RKO (cell line): ENCODE measurements at regions not wholly inside any gene's neighbourhood (a gene's known extent, or its start where the extent isn't known, plus 50 kb on each side); places are given as distances from the start of the nearest gene placed in this dataset.
"Not testable (repeated sequence)": the region's sequence is repeated elsewhere in the genome, so short reads cannot be mapped to it uniquely, and the experiment has no call there.

Experiments
- DNase-seq: peaks from one replicate; pipeline ENCODE4 v3.0.0-alpha.2; 2016; ENCODE audit warnings: low spot score

DNA sequence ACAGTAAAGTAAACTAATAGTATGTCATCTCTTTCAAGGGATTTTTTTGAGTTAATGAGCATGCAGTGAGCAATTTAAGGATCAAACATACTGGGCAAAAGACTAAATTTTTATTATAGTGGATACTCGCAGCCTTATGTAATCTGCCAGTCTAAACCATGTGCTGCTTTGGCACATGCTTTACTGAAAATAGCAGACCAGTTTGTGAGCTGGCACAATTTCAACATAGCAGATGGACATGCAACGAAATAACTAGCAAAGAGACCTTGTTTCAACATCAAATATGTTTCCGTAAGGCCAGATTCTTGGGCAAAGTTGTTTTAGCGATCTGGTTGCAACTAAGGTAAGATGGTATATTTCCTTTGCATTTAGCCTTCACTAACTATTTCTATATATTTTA, 807.3 kb downstream of the NR4A2 start:
- no peak for DNase-seq

DNA sequence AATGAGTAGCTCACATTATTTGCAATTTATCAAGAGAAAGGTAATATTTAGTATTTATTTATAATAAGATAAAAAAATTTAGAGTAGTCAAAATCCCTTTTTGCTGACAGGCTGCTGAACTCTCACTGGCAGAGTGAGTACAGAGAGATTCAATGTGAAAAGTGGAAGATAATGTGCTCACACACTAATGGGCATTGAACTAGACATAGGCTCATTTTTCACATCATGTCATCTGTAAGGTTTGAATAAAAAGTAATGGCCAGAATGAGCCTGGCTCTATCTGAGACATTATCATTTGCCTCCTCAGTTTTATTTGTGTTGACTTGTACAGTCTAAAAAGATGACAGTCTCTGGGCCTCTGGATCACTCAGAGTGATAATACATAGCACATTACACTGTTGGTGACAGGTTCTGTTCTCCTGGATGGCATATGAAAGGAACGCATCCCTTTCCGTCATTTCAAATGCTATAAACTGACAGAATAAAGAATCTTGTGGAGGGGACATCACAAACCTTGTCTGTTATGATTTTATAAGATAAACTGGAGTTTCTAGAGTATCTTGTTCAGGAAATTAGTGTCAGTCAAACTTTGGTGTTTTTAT, 812.9 kb downstream of the NR4A2 start:
- DNase-seq = no peak

DNA sequence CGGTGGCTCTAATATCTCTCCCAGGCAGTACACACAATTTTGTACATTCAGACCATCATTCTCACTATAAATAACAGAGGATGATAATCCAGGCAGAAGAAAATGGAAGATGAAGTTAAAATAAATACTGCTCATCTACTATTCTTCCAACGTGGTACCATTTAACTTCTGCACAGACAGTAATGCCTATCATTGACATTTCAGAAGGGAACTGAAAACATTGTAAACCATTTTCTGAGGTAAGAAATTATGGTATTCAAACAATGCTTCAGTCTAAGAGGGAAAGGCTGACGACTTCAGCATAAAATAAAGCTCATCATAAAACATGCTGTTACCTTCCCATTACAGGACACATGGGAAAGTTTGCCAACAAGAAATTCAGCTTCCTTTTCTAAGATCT, 814.4 kb downstream of the NR4A2 start:
- no peak for DNase-seq

DNA sequence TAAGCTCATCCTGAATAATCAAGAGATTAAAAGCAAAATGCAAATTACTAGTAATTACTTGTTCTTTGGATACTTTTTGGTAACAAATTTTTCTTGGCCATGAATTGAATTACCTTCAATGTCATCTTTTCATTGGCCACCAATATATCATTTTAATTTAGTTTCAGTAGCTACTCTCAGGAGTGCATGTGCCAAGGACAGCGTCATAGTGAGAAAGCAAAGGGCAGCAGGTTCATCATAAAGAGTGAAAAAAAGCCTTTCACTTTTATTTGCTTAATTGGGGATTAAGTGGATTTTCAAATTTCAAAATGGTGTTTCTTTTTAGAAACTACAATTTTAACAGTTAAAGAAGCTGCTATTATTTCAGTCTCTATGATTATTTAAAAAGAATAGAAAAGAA, 815.2 kb downstream of the NR4A2 start:
- no peak for DNase-seq

DNA sequence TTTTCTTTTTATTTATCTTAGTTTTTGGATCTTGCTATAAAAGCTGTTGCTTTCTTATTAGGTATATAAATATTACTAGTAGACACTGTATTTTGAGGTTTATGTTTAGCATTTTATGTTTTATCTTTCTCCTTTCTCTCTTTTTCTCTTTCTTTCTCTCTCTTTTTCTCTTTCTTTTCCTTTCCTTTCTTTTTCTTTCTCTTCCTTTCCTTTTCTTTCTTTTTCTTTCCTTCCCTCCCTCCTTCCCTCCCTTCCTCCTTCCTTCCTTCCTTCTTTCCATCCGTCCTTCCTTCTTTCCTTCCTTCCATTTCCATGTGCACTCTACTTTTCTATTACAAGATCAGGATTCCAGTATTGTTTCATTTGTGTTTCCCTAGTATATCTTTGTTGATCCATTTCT, 814.8 kb downstream of the KCNJ3 start:
- no peak for DNase-seq

DNA sequence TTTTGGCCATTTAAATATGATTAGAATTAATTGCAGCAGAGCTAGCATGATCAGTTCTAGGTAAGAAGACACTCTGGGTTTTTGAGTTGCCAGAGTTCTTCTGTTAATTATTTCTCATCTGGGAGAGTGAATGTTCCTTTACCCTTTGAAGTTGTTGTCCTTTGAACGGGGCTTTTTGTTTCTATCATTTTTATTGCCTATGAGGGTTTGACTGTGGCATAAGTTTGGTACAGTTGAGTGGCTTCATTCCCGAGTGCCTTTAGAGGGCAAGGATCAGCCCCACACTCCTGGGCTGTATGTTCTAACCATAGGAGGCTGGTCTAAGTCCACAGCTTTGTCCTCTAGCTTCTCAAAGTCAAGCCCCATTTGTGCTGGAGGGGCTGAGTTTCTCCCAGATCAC, 804.3 kb downstream of the KCNJ3 start:
- no peak for DNase-seq

DNA sequence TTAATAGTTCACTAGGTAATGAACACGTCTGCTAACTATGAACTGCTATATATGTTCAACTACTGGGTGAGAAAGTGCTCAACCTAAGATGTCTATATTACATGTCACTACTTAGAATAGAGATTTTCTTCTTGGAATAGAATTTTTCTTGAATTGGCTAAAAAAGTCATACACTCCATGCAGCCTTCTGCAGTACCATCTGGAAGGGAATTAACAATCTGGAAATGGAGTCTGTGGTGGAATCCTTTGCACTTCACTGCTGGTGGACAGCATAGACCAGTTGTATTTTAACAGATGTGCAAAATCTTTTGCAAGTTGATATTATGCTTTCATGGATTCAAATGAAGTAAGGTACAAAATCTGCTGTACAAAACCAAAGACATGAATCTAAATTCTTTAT, 799.6 kb downstream of the KCNJ3 start:
- DNase-seq = no peak

DNA sequence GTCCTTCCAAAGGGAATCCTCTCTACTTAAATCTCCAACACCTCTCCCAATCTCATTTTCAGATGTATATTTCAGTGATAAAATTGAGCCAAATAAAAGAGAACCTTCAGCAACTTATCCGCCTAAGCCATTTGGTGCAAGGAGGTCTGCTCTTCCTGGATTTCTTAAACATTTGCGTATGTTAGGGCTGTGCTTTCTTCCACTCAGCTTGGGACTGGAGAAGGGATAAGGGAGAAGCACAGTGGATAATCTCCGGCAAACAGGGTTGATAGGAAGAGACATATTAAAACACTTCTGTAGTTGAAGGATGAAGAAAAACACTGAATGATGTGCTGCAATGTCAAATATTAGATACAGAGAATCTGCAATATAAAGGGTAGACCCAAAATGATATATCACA, 796.2 kb downstream of the KCNJ3 start:
- no peak for DNase-seq

DNA sequence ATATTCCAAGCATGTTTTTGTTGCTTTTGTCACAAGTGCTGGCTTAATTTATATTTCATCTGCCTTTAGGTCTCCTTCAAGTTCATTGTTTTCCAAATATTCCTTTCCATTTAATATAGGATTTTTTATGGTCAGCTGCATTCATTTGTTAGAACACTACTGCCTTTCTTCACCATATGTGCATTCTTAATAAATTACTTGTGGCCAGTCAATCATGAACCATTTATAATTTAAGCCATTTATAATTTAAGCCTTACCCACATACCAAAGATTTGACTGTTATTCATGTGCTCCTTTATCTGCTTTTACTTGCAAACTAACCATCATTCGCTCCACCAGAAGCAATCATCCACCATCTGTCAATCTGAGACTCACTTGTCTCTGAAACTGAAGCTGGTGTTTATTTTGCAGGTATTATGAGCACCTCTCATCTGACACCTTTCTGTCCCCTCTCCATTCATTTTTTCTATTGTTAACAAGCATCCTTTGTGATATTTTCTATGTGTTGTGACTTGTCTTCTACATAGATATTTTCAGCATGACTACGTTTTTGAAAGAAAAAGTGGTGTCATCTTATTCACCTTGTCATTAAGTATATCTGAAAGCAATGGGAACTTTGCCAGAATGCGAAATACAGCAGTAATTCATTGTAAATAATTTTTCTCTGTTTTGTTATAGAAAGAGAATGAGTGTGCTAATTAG, 786.8 kb downstream of the KCNJ3 start:
- no peak for DNase-seq

DNA sequence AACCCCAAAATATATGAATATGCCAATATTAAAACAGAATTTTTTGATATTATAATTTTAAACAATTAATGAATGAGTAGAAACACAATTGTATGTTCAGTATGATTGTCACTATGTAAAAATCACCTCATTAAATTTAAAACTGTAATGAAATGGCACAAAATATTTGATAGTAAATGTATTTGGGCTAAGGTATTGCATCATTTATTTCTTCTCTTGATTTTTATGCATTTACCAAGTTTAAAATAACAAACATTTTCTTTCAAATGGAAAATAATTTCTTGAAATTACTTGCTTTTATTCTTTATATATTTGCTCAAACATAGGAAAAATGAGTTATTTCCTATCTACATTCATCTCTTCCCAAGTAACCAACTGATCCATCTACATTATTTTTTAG, 782.6 kb downstream of the KCNJ3 start:
- DNase-seq = no peak

DNA sequence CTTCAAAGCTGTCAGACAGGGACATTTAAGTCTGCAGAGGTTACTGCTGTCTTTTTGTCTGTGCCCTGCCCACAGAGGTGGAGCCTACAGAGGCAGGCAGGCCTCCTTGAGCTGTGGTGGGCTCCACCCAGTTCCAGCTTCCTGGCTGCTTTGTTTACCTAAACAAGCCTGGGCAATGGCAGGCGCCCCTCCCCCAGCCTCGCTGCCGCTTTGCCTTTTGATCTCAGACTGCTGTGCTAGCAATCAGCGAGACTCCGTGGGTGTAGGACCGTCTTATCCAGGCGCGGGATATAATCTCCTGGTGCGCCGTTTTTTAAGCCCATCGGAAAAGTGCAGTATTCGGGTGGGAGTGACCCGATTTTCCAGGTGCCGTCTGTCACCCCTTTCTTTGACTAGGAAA, 773.5 kb downstream of the KCNJ3 start:
- not testable (repeated sequence) for DNase-seq

DNA sequence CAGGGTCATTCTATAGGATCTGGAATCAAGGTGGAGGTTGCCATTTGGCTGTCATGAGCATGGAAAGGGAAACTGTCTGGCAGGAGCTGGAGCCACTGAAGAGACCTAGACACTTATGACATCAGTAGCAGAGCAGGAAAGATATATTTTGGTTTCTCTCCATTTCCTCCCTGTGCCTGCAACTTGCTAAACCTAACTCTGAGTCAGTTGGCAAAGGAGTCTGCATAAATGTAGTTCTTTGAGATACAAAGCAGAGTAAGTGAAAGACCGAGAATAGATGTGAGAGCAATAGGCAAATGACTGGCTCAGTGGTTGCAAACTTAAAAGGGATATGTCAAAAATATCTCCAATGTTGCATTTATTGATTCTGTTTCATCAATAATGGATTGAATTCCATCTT, 757.7 kb downstream of the KCNJ3 start:
- no peak for DNase-seq

DNA sequence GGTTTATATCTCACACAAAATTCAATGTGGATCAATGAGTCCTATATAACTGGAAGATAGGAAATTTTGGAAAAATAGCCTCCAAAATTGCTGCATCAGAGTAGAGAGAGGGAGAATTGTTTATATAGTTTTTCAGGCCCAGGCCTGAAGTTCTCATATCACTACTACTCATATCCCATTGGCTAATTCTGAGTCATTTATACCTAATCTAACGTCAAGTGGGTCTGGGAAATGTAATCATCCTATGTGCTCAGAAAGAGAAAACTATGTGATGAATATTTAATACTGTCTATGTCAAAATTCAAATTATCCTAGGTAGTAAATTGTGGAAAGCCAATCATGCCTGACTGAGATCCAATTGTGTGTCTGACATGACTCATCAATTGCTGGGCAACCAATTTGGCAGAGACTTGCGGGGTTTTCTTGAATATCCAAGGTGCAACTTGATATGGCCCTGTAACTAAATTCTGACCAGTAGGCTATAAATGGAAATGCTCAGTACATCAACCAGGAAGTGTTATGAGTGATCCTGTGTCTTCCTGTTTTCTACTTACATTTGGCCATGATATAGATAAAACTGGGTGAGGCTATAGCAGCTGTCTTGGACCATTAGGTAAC, 744.4 kb downstream of the KCNJ3 start:
- DNase-seq = peak; percentile 57

DNA sequence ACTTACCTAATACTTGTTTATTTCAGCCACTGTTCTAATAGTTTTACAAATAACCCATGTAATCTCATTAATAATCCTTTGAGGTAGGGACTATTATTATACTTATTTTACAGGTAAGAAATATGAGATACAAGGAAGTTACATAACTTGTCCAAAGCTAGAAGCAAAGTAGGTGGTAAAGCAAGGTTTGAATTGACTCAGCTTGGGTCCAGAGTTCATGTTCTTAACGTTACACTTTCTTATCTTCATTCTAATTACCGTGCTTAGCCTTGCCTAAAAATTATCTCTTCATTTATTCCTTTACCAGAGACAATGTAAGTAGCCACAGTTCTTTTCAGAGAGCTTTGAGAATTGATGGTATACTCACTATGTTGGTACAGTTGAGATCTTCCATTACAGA, 743.6 kb downstream of the KCNJ3 start:
- no peak for DNase-seq

DNA sequence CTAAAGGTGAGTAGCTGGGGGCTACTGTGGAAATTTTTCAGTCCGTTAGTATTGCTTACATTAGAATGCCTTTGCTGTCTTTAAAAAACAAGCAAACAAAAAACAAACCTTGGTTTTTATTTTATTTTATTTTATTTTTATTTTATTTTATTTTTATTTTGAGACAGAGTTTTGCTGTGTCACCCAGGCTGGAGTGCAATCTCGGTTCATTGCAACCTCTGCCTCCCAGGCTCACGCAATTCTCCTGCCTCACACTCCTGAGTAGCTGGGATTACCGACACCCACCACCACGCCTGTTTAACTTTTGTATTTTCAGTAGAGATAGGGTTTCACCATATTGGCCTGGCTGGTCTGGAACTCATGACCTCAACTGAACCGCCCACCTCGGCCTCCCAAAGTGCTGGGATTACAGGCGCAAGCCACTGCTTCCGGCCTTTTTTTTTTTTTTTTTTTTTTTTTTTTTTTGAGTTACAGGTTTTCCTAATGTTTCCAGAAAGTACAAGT, 732.6 kb downstream of the KCNJ3 start:
- no peak for DNase-seq

DNA sequence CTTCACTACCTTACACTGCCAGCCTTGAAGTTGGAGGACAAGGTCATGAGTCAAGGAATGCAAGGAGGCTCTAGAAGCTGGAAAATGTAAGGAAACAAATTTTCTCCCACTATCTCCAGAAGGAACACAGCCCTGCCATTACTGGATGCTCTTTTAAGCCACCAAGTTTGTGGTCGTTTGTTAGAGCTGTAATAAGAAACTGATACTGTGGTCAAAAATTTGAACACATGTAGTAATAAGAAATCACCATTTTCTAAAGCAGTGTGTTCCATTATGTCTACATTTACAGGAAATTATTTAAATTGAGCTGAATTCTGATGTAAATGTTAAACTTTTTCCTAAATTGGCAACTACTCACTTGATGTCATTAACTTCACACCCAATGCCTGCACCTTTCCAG, 729.0 kb downstream of the KCNJ3 start:
- DNase-seq = no peak

DNA sequence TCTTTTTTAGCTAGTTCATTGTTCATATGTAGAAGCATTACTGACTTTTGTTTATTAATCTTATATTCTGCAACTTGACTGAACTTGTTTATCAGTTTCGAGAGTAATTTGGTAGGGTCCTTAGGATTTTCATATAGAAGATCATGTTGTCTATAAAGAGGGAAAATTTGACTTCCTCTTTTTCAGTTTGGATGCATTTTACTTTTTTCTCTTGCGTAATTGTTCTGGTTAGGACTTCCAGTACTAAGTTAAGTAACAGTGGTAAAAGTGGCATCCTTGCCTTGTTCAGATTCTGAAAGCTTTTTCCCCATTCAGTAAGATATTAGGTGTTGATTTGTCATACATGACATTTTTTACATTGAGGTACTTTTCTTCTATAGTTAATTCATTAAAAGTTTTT, 726.0 kb downstream of the KCNJ3 start:
- DNase-seq = no peak

DNA sequence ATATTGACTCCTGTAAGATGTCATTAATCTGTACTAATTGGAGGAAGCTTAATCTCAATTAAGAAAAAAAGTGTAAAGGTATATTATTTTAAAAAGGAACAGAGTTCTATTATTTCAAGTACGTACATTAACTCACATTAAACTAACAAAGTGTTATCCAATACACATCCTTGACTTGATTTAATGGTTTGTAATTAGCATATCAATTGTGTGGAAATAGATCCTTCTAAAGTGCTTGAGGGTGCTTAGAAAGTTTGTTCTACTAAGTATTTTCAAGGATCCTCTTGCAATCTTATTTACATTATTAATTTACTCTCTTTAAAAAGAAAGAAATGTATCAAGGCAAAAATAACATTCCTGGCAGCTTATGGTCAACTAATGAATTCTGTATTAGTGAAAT, 720.3 kb downstream of the KCNJ3 start:
- DNase-seq = no peak

DNA sequence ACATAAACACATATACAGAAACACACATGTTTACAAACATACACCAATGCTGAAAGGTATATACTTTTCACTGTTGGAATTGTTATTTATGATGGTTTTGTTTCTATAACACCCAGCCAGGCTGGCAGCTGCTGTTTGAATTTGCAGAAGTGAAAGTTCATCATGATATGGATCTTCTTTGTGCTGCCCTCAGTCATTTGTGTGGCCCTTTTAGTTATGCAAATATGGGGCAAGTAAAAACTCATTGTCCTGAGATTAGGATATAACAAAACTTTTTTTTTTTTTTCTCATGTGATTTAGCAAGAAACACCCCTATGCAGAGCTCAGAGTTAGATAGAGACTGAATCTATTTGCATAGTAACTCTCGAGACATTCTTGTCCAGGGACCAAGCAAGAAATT, 714.1 kb downstream of the KCNJ3 start:
- no peak for DNase-seq

DNA sequence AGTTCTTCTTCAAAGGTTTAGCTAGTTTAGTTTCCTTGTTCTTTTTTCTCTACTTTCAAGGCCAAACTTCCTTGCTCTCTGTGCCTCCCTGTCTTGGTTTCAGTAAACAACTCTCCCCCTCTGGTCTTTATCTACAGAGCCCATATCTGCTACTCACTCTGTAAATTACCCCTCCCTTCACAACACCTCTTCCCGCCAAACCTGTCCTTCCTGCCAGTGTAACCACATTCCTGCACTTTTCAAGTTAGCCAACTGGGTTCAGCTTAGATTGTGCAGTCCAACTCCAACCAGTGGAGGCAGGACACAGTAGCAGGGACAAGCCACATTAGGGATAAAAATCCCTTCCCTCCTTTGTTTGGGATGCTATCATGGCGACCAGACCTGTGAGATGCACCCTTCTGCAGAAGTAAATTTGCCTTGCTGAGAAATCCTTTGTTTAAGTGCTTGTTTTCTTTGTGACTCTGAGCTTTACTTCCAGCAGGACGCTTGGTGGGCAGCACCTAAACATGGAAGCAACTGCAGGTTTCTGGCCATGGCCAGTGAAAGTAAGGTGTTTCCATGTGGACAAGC, 706.0 kb downstream of the KCNJ3 start:
- DNase-seq = no peak

DNA sequence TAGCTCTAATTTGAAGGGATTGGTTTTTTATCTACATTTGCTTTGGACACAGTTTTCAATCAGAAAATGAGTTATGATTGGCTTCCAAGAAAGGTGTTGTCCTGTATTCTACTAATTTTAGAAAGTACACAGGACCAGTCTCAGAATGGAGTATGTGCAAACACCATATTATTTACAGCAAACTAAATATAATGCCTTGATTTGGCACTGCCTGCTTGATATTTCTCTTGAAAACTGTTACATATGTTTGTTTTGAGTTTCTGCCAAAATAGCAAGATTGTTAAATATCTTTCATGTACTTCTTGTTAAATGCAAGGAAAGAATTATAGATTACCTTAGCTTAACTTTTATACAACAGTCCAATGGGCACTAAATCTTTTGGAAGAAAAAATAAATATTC, 694.9 kb downstream of the KCNJ3 start:
- no peak for DNase-seq

DNA sequence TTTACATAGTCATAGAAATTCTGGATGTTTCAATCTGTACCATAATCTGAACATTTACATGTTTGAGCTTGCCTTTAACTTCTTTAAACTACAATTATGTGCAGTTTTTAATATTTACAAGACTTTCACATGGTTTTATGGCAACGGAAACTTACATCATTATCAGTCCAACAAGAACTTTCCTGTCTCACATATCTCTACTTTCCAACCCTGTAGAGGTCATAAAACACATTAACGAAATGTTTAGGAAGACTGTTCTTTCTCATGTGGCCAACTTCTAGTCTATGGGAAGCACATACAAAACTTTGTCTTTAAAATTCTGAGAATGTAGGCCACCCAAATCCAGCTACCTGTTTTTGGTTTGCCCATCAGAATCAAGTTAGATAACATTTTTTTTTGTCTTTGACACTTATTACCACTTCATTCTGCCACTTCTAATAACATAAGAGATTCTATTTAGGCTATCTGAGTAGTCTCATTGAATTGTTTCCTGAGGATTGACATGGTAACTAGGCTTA, 693.2 kb downstream of the KCNJ3 start:
- no peak for DNase-seq

DNA sequence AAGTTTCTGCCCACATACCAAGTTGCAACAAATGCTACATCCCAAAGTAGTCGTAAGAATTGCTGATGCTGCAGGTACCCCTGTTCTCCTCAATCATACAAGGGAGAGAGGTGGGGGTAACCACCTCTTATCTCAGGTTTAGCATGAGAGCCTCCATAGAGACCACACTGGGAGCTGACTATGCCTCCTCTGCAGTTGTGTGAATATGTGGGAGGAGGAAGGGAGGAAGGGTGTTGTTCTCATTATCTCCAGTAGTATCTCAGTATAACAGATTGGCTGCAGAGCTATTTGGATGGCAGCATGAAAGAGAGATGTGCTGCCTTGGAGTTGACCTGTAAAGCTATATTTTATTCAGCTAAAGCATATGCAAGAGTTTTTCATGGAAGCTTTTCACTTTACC, 690.7 kb downstream of the KCNJ3 start:
- DNase-seq = no peak
